ENCODE measurements at regions not wholly inside any gene's neighbourhood (a gene's known extent, or its start where the extent isn't known, plus 50 kb on each side); places are given as distances from the start of the nearest gene placed in this dataset.
"Not testable (repeated sequence)": the region's sequence is repeated elsewhere in the genome, so short reads cannot be mapped to it uniquely, and the experiment has no call there.

DNA sequence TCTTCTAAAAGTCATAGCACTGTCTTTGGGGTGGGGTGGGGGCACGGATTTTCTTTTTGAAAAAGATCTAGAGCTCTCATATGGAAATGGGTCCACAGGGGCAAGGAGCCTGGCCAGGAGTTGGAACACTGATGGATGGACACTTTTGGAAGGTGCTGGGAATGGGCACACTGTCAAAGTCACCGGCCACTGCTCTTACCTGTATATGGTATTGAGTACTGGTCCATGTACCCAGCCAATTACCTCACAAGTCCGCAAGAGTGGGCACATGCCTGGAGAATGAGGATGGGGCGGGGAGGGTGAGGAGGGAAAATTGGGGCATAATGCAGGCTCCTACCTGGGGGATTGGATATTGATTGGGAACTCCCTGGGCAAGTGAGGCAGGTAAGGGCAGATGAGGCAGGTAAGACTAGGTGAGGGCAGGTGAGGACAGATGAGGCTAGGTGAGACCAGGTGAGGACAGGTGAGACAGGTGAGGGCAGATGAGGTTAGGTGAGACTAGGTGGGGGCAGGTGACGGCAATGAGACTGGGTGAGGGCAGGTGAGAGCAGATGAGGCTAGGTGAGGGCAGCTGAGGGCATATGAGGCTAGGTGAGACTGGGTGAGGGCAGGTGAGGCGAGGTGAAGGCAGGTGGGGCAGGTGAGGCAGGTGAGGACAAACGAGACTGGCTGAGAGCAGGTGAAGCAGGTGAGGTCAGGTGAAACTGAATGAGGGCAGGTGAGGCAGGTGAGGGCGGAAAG lies 167.9 kb downstream of the NRN1 start:
- DNase-seq (ENCODE audit: low read depth), result no peak

DNA sequence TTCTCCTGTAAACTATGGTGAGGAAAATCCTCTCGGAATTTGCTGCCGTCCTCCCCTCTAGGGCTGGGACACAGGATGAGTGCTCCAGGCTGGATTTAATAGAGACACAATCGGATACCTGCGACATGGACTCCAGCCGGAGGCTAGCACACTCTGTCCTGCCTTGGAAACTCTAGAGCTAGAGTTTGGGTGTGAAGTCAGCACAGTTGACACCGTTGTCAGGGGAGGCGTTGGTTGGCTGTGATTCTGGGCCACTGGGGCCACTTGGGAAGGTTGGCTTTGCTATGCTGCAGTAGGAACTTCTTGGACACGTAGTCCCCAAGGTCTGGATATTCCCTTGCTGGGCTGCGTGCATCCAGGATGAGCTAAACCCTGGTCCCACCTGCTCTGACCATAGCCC lies 169.4 kb downstream of the NRN1 start:
- DNase-seq (ENCODE audit: low read depth), result no peak

DNA sequence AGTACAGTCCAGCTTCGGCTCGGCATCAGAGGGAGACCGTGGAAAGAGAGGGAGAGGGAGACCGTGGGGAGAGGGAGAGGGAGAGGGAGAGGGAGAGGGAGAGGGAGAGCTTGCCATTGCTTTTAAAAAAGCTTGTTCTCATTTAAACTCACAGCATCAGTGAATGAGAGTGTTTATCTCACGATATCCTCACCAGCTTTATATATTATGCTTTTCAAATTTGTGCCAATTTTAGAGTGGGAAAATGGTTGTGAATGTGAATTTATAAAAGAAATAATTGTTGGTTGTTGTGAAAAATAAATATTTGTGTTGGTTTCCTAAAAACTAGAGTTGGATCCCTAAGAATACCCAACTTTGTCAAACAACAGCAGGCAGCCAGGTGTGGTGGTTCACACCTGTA lies 170.1 kb downstream of the NRN1 start:
- DNase-seq (ENCODE audit: low read depth), result not testable (repeated sequence)

DNA sequence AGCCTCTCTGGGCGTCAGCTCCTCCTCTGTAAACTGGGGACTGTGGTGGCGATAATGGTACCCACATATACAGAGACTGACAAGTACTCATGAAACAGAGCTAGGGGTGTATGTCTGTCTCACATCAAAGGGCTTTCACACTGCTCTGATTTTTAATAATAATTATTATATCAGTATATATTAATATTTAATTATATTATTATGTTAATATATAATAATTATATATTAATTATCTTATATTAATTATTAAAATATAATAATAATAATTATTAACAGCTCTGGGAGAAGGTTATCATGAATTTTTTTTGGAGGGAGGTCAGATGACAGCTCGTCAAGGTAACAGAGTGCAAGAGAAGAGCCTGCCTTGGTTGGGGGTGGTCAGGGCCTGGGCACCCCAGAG lies 173.6 kb downstream of the NRN1 start:
- no peak for DNase-seq (ENCODE audit: low read depth)

DNA sequence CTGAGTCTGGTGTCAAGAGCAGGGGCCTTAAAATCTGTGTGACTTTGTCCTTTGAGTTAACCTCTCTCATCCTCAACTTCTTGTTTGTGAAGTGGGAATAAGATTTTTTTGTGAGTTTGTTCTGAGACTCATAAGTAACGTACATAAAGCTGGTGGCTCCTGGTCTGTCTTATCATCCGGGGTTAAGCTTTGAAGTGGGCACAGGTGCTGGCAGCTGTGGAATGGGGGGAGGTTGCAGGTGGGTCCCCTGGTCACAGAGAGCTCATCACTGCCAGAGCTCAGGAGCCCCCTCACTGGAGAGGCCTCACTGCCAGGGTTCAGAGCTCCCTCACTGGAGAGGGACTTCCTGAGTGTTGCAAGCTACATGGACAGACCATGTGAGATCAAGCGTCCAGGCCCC lies 174.1 kb downstream of the NRN1 start:
- no peak for DNase-seq (ENCODE audit: low read depth)

DNA sequence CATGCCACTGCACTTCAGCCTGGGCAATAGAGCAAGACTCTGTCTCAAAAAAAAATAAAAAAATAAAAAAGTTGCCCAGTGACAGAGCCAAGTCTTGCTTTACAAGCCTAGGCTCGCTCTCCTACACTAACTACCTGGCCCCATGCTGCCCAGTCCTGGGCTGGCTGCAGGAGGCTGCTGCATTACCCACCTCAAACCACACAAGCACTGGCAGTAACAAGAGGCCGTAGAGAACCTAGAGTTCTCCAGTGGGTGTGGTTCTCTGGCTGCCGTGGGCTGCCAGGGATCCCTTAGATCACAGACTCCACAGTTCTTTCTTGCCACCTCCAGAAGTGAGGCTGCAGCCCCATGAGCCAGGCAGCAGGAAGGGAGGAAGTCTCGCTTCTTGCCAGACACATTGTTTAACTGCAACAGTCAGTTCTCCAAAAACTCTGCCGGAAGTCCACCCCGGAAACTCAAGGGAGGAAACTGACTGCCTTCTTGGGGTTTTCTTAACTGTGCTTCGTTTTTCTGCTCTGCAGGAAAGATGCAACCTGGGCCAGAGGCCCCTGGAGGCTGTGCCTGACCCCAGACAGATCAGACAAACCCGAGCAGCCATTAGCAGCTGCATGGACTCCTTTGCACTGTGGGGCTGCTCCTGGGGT lies 175.4 kb downstream of the NRN1 start:
- not testable (repeated sequence) for DNase-seq (ENCODE audit: low read depth)

DNA sequence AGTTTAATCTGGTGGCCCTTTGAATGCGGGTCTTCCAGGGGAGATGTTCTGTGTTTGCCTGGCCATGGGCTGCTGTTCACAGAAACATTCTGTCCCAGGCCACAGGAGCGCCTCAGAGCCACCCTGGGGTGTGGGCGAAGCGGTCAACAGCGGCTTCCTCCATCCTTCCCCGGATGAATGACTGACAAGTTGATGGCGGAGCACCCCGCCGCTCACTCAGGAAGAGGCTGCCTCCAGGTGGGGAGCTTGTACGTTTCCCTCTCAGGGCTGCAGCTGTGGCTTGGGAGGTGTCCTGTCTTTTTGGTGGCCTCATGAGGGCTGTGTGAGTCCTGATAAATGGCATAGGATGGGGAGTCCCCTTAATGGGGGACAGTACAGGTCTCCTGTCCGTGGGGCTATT lies 178.4 kb downstream of the NRN1 start:
- no peak for DNase-seq (ENCODE audit: low read depth)

DNA sequence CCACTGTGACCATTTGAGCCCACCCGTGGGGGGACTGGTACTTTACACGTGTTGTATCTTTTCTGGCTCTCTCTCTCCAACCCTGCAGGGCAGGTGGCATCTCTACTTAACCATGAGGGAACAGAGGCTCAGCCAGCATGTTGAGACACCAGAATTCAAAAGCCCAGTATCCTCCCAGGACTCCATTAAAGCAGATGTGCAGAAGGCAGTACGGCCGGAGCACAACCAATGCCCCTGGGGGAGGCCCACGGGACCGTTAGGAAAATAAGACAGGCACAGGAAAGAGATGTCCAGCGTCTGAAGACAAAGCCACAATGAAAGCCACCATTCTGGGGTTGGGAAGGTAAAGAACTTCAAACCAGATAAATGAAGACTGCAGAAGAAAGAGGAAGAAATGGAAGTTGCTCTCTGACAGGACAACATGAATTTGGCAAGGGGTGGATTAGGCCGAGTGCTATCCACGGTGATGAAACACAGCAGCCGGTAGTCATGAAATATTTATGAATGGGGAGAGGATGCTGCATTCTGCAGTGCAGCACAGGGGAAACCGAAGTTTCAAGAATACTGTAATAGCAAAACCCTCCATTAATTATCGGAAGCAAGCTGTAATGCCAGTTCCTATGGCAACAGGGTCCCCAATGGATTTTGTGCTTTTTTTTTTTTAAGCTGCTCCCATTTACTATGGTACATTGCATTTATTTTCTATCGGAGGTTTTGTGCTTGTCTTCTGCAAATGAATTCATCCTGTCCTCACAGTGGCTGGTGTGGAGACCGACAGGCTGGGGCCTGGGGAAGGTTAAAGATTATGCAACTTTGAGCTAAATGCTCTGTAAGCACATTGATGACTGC lies 179.4 kb downstream of the NRN1 start:
- no peak for DNase-seq (ENCODE audit: low read depth)

DNA sequence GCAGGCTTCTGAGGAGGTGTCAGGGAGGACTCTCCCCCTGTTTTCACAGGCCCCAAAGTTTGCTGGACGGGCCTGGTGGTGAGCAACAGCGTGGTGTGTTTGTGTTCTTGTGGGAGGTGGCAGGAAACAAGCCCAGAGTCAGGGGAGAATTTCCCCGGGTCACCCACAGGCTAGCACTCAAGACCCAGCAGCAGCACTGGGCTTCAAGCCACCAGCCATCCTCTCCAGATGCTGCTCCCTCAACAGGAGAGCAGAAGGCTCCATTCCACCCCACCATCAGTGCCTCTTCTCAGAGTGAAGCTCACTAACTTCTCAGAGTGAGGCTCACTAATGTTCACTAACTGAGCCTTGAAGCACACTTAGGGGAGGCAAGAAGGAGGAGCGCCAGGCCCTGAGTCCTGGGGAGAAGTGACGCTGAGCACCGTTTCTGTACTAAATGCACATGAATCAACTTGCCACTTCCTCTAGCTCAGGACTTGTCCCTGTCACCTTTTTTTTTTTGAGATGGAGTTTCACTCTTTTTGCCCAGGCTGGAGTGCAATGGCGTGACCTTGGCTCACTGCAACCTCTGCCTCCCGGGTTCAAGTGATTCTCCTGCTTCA lies 182.2 kb downstream of the NRN1 start:
- not testable (repeated sequence) for DNase-seq (ENCODE audit: low read depth)
